ENCODE measurements at regions not wholly inside any gene's neighbourhood (a gene's known extent, or its start where the extent isn't known, plus 50 kb on each side); places are given as distances from the start of the nearest gene placed in this dataset.

DNA sequence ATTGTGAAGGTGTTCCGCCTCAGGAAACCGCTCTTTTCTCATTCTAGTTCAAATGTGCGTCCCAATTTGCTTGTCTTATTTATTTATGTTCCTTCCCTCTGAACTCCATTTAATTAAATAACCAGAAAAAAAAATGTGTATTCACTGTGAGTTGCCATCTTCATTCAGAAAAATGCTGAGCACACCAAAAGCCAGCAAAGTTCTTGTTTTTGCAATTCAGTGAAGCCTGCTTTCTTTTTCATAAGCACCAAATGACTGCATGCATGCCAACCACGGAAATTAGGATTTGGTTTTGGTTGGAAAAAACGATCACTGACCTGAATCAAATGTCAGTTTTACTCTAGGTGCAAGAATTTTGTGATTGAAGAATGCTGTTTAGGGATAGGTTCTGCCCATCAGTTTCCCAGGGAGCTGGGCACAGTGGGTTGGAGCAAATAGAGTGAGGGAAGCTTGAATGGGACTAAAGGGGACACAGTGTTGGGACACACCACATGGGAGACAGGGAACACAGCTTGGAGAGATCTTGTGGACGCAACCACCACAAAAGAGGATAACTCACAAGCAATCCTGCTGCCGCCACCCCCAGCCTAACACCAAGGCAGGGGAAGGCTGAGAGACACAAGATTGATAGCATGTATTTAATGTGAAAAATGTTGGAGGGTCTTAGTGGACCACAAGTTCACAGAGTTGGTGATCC, 183.4 kb upstream of the GALNT2 start:
- ChIA-PET POLR2A (ENCODE audit: partially characterized antibody) (no interaction called here), CTCF (ENCODE audit: partially characterized antibody) (interaction anchor here (0.8 to 1.5 kb wide), 3 partner anchors 16 to 237 kb away, joined by 3 to 4 read pairs (median 3); no protein-coding TSS in a partner anchor)
- H2AFZ ChIP-seq (ENCODE audit: low read length): 0 out of 2 replicates have a peak overlapping the region, but pooled peaks have one; percentile 89
- H3K23me2 ChIP-seq (ENCODE audit: low read depth, low read length): peaks cover 2% of the 10 kb centered on the region; the same call in 1 of the 2 replicates
- TF ChIP-seq TCF12 (IDR thresholded peaks at IDR 0.05; ENCODE audit: low read depth, low read length) (no peak), ZNF274 (IDR thresholded peaks at IDR 0.05; ENCODE audit: borderline replicate concordance, extremely low read depth, low read length) (no peak), RBBP5 (IDR thresholded peaks at IDR 0.05; ENCODE audit: borderline replicate concordance, low read depth, low read length) (no peak), HDAC6 (IDR thresholded peaks at IDR 0.05; ENCODE audit: low read depth, low read length) (no peak), POLR2A (IDR thresholded peaks at IDR 0.05; ENCODE audit: control extremely low read depth in 1 of 2, low read depth in 2 of 2, low read length in 2 of 2) (no peak), KDM4A (IDR thresholded peaks at IDR 0.05; ENCODE audit: low read depth, low read length, severe bottlenecking) (no peak), CEBPB (IDR thresholded peaks at IDR 0.05; ENCODE audit: low read depth, low read length) (no peak), CHD2 (IDR thresholded peaks at IDR 0.05; ENCODE audit: low read length) (no peak)
- no peak overlapping the region for H2AK5ac ChIP-seq (ENCODE audit: low read depth, low read length)
- no peak overlapping the region for H2BK15ac ChIP-seq (ENCODE audit: low read length)
- 86% methylated on average over 7 of the region's 7 CpGs; no CpG with 5 or more reads in 1 of the 2 experiments for WGBS, 2 experiments (ENCODE audit: extremely low coverage in 1 of 2, insufficient coverage in 1 of 2, insufficient read length in 1 of 2, insufficient replicate concordance in 2 of 2, low coverage in 1 of 2, low lambda C conversion rate in 2 of 2, missing lambda C conversion rate in 1 of 2)
- H3K79me1 ChIP-seq (ENCODE audit: low read depth, low read length): no peaks in the 10 kb centered on the region
- H3K9me3 ChIP-seq (ENCODE audit: insufficient read depth in 2 of 2, low read depth in 1 of 2, low read length in 1 of 2): no peaks in the 10 kb centered on the region
- H2BK20ac ChIP-seq (ENCODE audit: low read length): no peak overlapping the region
- no peak overlapping the region for H4K5ac ChIP-seq (ENCODE audit: insufficient read length, low read depth, low read length)
- H3K27me3 ChIP-seq (replicated peaks in 1 of 4; ENCODE audit: control insufficient read depth in 3 of 4, extremely low read depth in 1 of 4, insufficient read depth in 3 of 4, low read length in 3 of 4): no peaks in the 10 kb centered on the region
- H4K91ac ChIP-seq (replicated peaks; ENCODE audit: insufficient read length, low read length): no peak overlapping the region
- no peak overlapping the region for H3K4me3 ChIP-seq (ENCODE audit: extremely low read depth in 1 of 4, insufficient read depth in 2 of 4, low read depth in 3 of 4, low read length in 4 of 4)
- no peaks in the 10 kb centered on the region for H3K4me1 ChIP-seq (replicated peaks in 1 of 4; ENCODE audit: control insufficient read depth in 3 of 4, insufficient read depth in 4 of 4, low read length in 3 of 4)
- no peak overlapping the region for H3K14ac ChIP-seq (ENCODE audit: insufficient read length)
- FAIRE-seq (no peak), DNase-seq (ENCODE audit: low read depth in 1 of 2, low spot score in 2 of 2) (peak in 1 of 2 experiments; percentile 11)
- H2BK120ac ChIP-seq (replicated peaks; ENCODE audit: low read depth, low read length): no peak overlapping the region
- no peak overlapping the region for H2BK12ac ChIP-seq (ENCODE audit: low read depth, low read length)
- no peak overlapping the region for H3K56ac ChIP-seq (replicated peaks; ENCODE audit: insufficient read length, low read depth, low read length)
- H3K36me3 ChIP-seq (ENCODE audit: control insufficient read depth in 2 of 4, insufficient read depth in 4 of 4, low read length in 3 of 4): no peaks in the 10 kb centered on the region
- H3K18ac ChIP-seq (ENCODE audit: extremely low read depth, low read length): no peak overlapping the region
- no peaks in the 10 kb centered on the region for H3K79me2 ChIP-seq (ENCODE audit: control insufficient read depth in 1 of 2, insufficient read depth in 2 of 2, low read length in 2 of 2)
- no peak overlapping the region for H3K23ac ChIP-seq (ENCODE audit: insufficient read length)
- H3K9ac ChIP-seq (replicated peaks in 1 of 4; ENCODE audit: extremely low read depth in 1 of 4, low read depth in 3 of 4, low read length in 3 of 4): no peak overlapping the region
- H3K27ac ChIP-seq (ENCODE audit: low read depth, low read length): no peak overlapping the region
- no peak overlapping the region for H4K8ac ChIP-seq (ENCODE audit: extremely low read depth, insufficient read depth, low read length)
- no peak overlapping the region for H2BK5ac ChIP-seq (ENCODE audit: low read depth, low read length)
- H3K4me2 ChIP-seq (ENCODE audit: insufficient read depth in 1 of 2, low read depth in 2 of 2, low read length in 2 of 2): no peak overlapping the region
- no peak overlapping the region for H3K4ac ChIP-seq (replicated peaks; ENCODE audit: insufficient read length, low read depth, low read length)
- no peaks in the 10 kb centered on the region for H4K20me1 ChIP-seq (replicated peaks in 1 of 2; ENCODE audit: control insufficient read depth in 1 of 2, insufficient read depth in 2 of 2, low read length in 2 of 2)
